ENCODE measurements at regions not wholly inside any gene's neighbourhood (a gene's known extent, or its start where the extent isn't known, plus 50 kb on each side); places are given as distances from the start of the nearest gene placed in this dataset.

DNA sequence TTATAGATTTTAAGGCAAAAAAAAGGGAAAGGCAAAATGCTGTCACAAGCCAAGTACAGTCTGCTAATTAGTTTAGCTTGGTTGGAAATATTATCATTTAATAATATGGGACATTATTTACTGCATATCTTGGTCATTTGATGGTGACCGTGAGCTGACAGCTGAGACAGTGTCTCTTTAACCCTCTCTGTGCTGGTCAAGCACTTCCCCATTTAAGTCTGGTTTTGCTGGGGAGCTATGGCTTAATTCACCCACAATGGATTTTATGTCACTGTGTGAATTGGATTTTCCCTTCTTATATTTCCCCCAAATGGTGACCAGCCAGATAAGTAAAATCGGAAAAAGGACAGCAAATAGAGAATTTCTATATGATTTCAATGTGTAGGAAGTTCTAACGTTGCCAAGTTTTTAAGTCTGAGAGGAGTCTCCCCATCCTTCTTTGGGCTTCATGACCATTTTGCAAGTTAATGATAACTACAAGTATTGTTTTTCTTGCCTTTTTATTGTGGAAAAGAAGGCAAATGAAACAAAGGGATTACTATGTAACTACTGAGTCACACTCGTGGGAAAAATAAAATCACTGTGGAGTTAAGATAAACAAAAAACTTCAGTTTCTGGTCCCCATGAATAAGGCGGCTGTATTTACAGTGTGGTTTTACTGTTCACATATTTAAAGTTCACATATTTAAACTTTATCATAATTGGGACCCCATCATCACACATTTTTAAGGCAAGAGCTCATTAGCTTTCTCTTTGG, 373.5 kb downstream of the NR2F2 start:
- no peak for TF ChIP-seq JUN (IDR thresholded peaks at IDR 0.05; ENCODE audit: borderline replicate concordance, insufficient read depth, insufficient read length, low read depth)
- TF ChIP-seq POLR2A (IDR thresholded peaks at IDR 0.05; ENCODE audit: low read depth, low read length): no peak
- TF ChIP-seq EZH2 (IDR thresholded peaks at IDR 0.05; ENCODE audit: borderline replicate concordance, low read depth, low read length, severe bottlenecking): no peak
- TF ChIP-seq POLR2AphosphoS5 (IDR thresholded peaks at IDR 0.05; ENCODE audit: insufficient read depth, low read depth, low read length): no peak
- TF ChIP-seq, protein P1, sequence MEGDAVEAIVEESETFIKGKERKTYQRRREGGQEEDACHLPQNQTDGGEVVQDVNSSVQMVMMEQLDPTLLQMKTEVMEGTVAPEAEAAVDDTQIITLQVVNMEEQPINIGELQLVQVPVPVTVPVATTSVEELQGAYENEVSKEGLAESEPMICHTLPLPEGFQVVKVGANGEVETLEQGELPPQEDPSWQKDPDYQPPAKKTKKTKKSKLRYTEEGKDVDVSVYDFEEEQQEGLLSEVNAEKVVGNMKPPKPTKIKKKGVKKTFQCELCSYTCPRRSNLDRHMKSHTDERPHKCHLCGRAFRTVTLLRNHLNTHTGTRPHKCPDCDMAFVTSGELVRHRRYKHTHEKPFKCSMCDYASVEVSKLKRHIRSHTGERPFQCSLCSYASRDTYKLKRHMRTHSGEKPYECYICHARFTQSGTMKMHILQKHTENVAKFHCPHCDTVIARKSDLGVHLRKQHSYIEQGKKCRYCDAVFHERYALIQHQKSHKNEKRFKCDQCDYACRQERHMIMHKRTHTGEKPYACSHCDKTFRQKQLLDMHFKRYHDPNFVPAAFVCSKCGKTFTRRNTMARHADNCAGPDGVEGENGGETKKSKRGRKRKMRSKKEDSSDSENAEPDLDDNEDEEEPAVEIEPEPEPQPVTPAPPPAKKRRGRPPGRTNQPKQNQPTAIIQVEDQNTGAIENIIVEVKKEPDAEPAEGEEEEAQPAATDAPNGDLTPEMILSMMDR (IDR thresholded peaks at IDR 0.05; ENCODE audit: extremely low read depth in 1 of 2, insufficient read depth in 1 of 2, low read depth in 1 of 2, low read length in 2 of 2): no peak
- no peak for TF ChIP-seq MYC (IDR thresholded peaks at IDR 0.05; ENCODE audit: low read depth, low read length)
- no peak for TF ChIP-seq GATA2 (IDR thresholded peaks at IDR 0.05; ENCODE audit: insufficient read depth, insufficient read length, low read depth, low read length)
- TF ChIP-seq, protein P2, sequence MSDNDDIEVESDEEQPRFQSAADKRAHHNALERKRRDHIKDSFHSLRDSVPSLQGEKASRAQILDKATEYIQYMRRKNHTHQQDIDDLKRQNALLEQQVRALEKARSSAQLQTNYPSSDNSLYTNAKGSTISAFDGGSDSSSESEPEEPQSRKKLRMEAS (IDR thresholded peaks at IDR 0.05; ENCODE audit: insufficient read depth, insufficient read length): no peak
- TF ChIP-seq FOS (IDR thresholded peaks at IDR 0.05; ENCODE audit: borderline replicate concordance, insufficient read depth, low read length): no peak

Measured in endothelial cell of umbilical vein (primary cell).